ENCODE measurements at regions not wholly inside any gene's neighbourhood (a gene's known extent, or its start where the extent isn't known, plus 50 kb on each side); places are given as distances from the start of the nearest gene placed in this dataset.

DNA sequence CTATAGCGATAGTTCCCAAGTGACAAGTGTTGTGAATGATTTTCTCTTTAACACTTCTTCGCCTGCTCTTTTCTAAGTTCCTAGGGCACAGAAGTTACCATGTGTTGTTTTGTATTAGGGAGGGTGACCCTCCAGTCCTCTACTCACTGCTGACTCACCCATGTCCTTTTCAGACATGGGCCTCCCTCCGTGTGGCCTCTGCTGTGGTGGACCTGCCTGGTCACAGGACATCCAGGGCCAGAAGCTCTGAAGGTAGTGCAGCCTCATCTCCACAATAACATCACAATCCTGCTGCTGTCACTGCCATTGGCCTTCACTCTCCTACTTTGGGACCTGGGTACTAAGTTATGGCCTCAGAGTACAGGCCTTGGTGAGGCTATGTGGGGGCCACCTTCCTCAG is 87.1 kb upstream of the TNFAIP3 start:
- TF ChIP-seq RARB (CRISPR knock-in tag; IDR thresholded peaks at IDR 0.05) (no peak), ZFP30 (CRISPR knock-in tag; IDR thresholded peaks at IDR 0.05) (no peak), ZNF8 (CRISPR knock-in tag; IDR thresholded peaks at IDR 0.05) (no peak)
- TF ChIP-seq, protein P1, sequence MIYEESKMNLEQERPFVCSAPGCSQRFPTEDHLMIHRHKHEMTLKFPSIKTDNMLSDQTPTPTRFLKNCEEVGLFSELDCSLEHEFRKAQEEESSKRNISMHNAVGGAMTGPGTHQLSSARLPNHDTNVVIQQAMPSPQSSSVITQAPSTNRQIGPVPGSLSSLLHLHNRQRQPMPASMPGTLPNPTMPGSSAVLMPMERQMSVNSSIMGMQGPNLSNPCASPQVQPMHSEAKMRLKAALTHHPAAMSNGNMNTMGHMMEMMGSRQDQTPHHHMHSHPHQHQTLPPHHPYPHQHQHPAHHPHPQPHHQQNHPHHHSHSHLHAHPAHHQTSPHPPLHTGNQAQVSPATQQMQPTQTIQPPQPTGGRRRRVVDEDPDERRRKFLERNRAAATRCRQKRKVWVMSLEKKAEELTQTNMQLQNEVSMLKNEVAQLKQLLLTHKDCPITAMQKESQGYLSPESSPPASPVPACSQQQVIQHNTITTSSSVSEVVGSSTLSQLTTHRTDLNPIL (CRISPR knock-in tag; IDR thresholded peaks at IDR 0.05; ENCODE audit: low read depth), result no peak
- TF ChIP-seq, protein P2, sequence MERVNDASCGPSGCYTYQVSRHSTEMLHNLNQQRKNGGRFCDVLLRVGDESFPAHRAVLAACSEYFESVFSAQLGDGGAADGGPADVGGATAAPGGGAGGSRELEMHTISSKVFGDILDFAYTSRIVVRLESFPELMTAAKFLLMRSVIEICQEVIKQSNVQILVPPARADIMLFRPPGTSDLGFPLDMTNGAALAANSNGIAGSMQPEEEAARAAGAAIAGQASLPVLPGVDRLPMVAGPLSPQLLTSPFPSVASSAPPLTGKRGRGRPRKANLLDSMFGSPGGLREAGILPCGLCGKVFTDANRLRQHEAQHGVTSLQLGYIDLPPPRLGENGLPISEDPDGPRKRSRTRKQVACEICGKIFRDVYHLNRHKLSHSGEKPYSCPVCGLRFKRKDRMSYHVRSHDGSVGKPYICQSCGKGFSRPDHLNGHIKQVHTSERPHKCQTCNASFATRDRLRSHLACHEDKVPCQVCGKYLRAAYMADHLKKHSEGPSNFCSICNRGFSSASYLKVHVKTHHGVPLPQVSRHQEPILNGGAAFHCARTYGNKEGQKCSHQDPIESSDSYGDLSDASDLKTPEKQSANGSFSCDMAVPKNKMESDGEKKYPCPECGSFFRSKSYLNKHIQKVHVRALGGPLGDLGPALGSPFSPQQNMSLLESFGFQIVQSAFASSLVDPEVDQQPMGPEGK (CRISPR knock-in tag; IDR thresholded peaks at IDR 0.05; ENCODE audit: borderline replicate concordance), result no peak
- TF ChIP-seq, protein P3, sequence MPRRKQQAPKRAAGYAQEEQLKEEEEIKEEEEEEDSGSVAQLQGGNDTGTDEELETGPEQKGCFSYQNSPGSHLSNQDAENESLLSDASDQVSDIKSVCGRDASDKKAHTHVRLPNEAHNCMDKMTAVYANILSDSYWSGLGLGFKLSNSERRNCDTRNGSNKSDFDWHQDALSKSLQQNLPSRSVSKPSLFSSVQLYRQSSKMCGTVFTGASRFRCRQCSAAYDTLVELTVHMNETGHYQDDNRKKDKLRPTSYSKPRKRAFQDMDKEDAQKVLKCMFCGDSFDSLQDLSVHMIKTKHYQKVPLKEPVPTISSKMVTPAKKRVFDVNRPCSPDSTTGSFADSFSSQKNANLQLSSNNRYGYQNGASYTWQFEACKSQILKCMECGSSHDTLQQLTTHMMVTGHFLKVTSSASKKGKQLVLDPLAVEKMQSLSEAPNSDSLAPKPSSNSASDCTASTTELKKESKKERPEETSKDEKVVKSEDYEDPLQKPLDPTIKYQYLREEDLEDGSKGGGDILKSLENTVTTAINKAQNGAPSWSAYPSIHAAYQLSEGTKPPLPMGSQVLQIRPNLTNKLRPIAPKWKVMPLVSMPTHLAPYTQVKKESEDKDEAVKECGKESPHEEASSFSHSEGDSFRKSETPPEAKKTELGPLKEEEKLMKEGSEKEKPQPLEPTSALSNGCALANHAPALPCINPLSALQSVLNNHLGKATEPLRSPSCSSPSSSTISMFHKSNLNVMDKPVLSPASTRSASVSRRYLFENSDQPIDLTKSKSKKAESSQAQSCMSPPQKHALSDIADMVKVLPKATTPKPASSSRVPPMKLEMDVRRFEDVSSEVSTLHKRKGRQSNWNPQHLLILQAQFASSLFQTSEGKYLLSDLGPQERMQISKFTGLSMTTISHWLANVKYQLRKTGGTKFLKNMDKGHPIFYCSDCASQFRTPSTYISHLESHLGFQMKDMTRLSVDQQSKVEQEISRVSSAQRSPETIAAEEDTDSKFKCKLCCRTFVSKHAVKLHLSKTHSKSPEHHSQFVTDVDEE (CRISPR knock-in tag; IDR thresholded peaks at IDR 0.05), result no peak
